A549 (cell line): ENCODE measurements at regions not wholly inside any gene's neighbourhood (a gene's known extent, or its start where the extent isn't known, plus 50 kb on each side); places are given as distances from the start of the nearest gene placed in this dataset.

ENCODE experiments used
- ATAC-seq, 2 experiments: fragments of 200-7000 bp in 1 of 2; fragments of >200 bp in 1 of 2; cut with Nextera tagmentation in 1 of 2; cut with Tn5 transposase in 1 of 2; 3 replicates each; pipeline versions ENCODE4 v1.8.0 to v1.9.1; 2018 to 2020; ENCODE audit warnings: mild to moderate bottlenecking in 1 of 2, moderate library complexity in 1 of 2
- CTCF ChIA-PET: fragments of 300-600 bp; sonication (Branson Sonifier 250); formaldehyde crosslinking; extraction: SDS; loops from one replicate; lab custom pipeline; 2021; ENCODE audit warnings: antibody characterized with exemption, inconsistent platforms; lab: Yijun Ruan, JAX
- POLR2A ChIA-PET: fragments of 350-600 bp; formaldehyde crosslinking; extraction: SDS; loops from one replicate; lab custom pipeline; 2021; ENCODE audit warnings: antibody characterized with exemption, inconsistent platforms; lab: Yijun Ruan, JAX
- DNase-seq, 2 experiments: peaks; one replicate each; pipeline versions ENCODE4 v3.0.0 to v3.0.0-alpha.2; 2011 to 2016; ENCODE audit warnings: low read depth in 1 of 2, low spot score in 1 of 2
- FAIRE-seq: peaks from 2 replicates; lab custom pipeline; 2011; peaks lifted over from hg19 to GRCh38; lab: Jason Lieb, UNC
- H3K27ac ChIP-seq, 2 experiments: fragments of >200 bp; sonication (Bioruptor Twin); formaldehyde crosslinking; 3 replicates each; pipeline ENCODE4 v1.5.1; 2016 to 2017
- H3K4me1 ChIP-seq: fragments of >200 bp; sonication (Bioruptor Twin); formaldehyde crosslinking; 3 replicates; pipeline ENCODE4 v1.6.1; 2016
- H3K4me2 ChIP-seq: fragments of >200 bp; sonication (Bioruptor Twin); formaldehyde crosslinking; 3 replicates; pipeline ENCODE4 v1.6.1; 2016
- H3K4me3 ChIP-seq: fragments of >200 bp; sonication (Bioruptor Twin); formaldehyde crosslinking; 3 replicates; pipeline ENCODE4 v1.5.1; 2016
- H3K9me3 ChIP-seq: fragments of >200 bp; sonication (Bioruptor Twin); formaldehyde crosslinking; 3 replicates; pipeline ENCODE4 v1.6.1; 2016
- CBX2 ChIP-seq: fragments of 200-600 bp; sonication (generic); IDR thresholded peaks from 2 replicates; pipeline ENCODE4 v1.6.1; 2016; ENCODE audit warnings: low read depth, mild to moderate bottlenecking, borderline replicate concordance
- CEBPB ChIP-seq, 2 experiments: fragments of >200 bp in 1 of 2; sonication (Bioruptor Twin) in 1 of 2; formaldehyde crosslinking in 1 of 2; IDR thresholded peaks; 2 replicates each; pipeline ENCODE4 v1.6.1; 2012 to 2016
- CHD4 ChIP-seq: fragments of 200-600 bp; sonication (generic); IDR thresholded peaks from 2 replicates; pipeline ENCODE4 v1.6.1; 2016; ENCODE audit warnings: antibody characterized with exemption, mild to moderate bottlenecking, borderline replicate concordance
- GATA3 ChIP-seq: IDR thresholded peaks from 2 replicates; pipeline ENCODE4 v1.6.1; 2012; ENCODE audit warnings: borderline replicate concordance
- NR3C1 ChIP-seq: fragments of >200 bp; sonication (Bioruptor Twin); formaldehyde crosslinking; IDR thresholded peaks from 3 replicates; pipeline ENCODE4 v1.6.1; 2017
- POLR2A ChIP-seq: IDR thresholded peaks from 2 replicates; pipeline ENCODE4 v1.6.1; 2012; ENCODE audit warnings: mild to moderate bottlenecking, low read length
- RAD21 ChIP-seq, 2 experiments: fragments of >200 bp in 1 of 2; sonication (Bioruptor Twin) in 1 of 2; formaldehyde crosslinking in 1 of 2; IDR thresholded peaks in 1 of 2; conservative IDR thresholded peaks in 1 of 2; 2 replicates in 1 of 2; 3 replicates in 1 of 2; pipeline ENCODE4 v1.6.1; 2012 to 2018; ENCODE audit warnings: inconsistent platforms in 1 of 2
- RNF2 ChIP-seq: fragments of 200-600 bp; sonication (generic); IDR thresholded peaks from 2 replicates; pipeline ENCODE4 v1.6.1; 2016; ENCODE audit warnings: low read depth, mild to moderate bottlenecking, antibody characterized with exemption, moderate library complexity, borderline replicate concordance
- SMC3 ChIP-seq: fragments of >200 bp; sonication (Bioruptor Twin); formaldehyde crosslinking; IDR thresholded peaks from 3 replicates; pipeline ENCODE4 v1.6.1; 2018; ENCODE audit warnings: inconsistent platforms
- TP53 ChIP-seq: fragments of 250-450 bp; sonication (Bioruptor Pico); IDR thresholded peaks from 2 replicates; pipeline ENCODE4 v1.5.0; 2021; ENCODE audit warnings: mild to moderate bottlenecking, moderate library complexity
- WGBS: methylation state at CpG from one replicate; pipeline ENCODE4 v1.1.6; 2017; ENCODE audit errors: missing lambda C conversion rate; 5-methylcytosine and 5-hydroxymethylcytosine counted together
- TF ChIP-seq, protein P1 (sequence below): fragments of 250-450 bp; sonication (Bioruptor Pico); IDR thresholded peaks from 2 replicates; pipeline ENCODE4 v1.5.0; 2020; ENCODE audit warnings: low read depth, mild to moderate bottlenecking, moderate library complexity
- TF ChIP-seq, protein P2 (sequence below): fragments of 200-600 bp; sonication (generic); IDR thresholded peaks from 2 replicates; pipeline ENCODE4 v1.6.1; 2016; ENCODE audit warnings: antibody characterized with exemption, mild to moderate bottlenecking, moderate library complexity
- TF ChIP-seq, protein P3 (sequence below): fragments of >200 bp; sonication (Bioruptor Twin); formaldehyde crosslinking; IDR thresholded peaks from 3 replicates; pipeline ENCODE4 v1.5.1; 2016
- TF ChIP-seq, protein P4 (sequence below): fragments of >200 bp; sonication (Bioruptor Twin); formaldehyde crosslinking; IDR thresholded peaks from 3 replicates; pipeline ENCODE4 v1.6.1; 2016

DNA sequence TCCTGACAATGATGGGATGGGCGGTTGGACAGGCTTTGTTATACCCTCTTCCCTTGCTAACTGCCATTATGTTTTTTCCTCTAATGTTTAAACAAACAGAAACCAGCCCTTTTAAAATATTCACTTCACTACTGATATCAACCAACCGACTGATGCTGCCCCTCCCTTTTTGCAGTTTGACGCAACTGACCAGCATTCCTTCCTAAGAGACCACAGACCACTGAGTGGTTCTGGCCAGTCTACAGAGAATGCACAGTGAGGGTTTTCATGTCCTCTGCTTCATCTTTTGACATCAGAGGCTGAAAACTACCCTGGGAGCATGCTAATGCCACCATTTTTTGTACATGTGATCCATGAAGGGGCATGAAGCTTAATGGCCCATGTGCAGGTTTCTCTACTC is 85.3 kb downstream of the CYP26B1 start:
- FAIRE-seq (no peak), DNase-seq (no peak), ATAC-seq (no peak)
- ChIA-PET CTCF (interaction anchor here (1.4 to 1.9 kb wide), 2 partner anchors 53 to 88 kb away, joined by 4 to 5 read pairs; no protein-coding TSS in a partner anchor), POLR2A (no interaction called here)
- WGBS, result 73% methylated on average over 3 of the region's 3 CpGs
- Histone ChIP-seq H3K4me3 (no peak overlapping the region), H3K4me2 (no peak overlapping the region), H3K27ac (no peak overlapping the region), H3K9me3 (no peaks in the 10 kb centered on the region), H3K4me1 (no peaks in the 10 kb centered on the region)
- TF ChIP-seq SMC3 (no peak), RAD21 (conservative IDR thresholded peaks at IDR 0.05 in 1 of 2, IDR thresholded peaks at IDR 0.05 in 1 of 2) (no peak)
- TF ChIP-seq, protein P1, sequence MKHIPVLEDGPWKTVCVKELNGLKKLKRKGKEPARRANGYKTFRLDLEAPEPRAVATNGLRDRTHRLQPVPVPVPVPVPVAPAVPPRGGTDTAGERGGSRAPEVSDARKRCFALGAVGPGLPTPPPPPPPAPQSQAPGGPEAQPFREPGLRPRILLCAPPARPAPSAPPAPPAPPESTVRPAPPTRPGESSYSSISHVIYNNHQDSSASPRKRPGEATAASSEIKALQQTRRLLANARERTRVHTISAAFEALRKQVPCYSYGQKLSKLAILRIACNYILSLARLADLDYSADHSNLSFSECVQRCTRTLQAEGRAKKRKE (CRISPR knock-in tag), result no peak

DNA sequence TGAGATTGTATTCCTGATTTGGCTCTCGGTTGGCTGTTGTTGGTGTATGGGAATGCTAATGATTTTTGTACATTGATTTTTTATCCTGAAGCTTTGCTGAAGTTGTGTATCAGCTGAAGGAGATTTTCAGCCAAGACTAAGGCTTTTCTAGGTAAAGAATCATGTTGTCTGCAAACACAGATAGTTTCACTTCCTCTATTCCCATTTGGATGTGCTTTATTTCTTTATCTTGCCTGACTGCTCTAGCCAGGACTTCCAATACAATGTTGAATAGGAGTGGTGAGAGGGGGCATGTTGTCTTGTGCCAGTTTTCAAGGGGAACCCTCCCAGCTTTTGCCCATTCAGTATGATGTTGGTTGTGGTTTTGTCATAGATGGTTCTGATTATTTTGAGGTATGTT is 90.4 kb downstream of the CYP26B1 start:
- FAIRE-seq, result no peak

More for the DNA sequence above, 90.4 kb downstream of the CYP26B1 start:
- Histone ChIP-seq H3K27ac (no peak overlapping the region), H3K4me2 (no peak overlapping the region), H3K4me3 (no peak overlapping the region), H3K9me3 (0 out of 3 replicates have a peak, but pooled peaks cover 2% of the 10 kb centered on the region), H3K4me1 (no peaks in the 10 kb centered on the region)
- DNase-seq (no peak), ATAC-seq (no peak)
- TF ChIP-seq NR3C1 (no peak), RNF2 (no peak), GATA3 (no peak), CBX2 (no peak), TP53 (CRISPR knock-in tag) (no peak), POLR2A (no peak), RAD21 (conservative IDR thresholded peaks at IDR 0.05 in 1 of 2, IDR thresholded peaks at IDR 0.05 in 1 of 2) (no peak), CHD4 (no peak), CEBPB (IDR thresholded peaks at IDR 0.05) (no peak)
- TF ChIP-seq, protein P2, sequence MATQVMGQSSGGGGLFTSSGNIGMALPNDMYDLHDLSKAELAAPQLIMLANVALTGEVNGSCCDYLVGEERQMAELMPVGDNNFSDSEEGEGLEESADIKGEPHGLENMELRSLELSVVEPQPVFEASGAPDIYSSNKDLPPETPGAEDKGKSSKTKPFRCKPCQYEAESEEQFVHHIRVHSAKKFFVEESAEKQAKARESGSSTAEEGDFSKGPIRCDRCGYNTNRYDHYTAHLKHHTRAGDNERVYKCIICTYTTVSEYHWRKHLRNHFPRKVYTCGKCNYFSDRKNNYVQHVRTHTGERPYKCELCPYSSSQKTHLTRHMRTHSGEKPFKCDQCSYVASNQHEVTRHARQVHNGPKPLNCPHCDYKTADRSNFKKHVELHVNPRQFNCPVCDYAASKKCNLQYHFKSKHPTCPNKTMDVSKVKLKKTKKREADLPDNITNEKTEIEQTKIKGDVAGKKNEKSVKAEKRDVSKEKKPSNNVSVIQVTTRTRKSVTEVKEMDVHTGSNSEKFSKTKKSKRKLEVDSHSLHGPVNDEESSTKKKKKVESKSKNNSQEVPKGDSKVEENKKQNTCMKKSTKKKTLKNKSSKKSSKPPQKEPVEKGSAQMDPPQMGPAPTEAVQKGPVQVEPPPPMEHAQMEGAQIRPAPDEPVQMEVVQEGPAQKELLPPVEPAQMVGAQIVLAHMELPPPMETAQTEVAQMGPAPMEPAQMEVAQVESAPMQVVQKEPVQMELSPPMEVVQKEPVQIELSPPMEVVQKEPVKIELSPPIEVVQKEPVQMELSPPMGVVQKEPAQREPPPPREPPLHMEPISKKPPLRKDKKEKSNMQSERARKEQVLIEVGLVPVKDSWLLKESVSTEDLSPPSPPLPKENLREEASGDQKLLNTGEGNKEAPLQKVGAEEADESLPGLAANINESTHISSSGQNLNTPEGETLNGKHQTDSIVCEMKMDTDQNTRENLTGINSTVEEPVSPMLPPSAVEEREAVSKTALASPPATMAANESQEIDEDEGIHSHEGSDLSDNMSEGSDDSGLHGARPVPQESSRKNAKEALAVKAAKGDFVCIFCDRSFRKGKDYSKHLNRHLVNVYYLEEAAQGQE, result no peak
- TF ChIP-seq, protein P3, sequence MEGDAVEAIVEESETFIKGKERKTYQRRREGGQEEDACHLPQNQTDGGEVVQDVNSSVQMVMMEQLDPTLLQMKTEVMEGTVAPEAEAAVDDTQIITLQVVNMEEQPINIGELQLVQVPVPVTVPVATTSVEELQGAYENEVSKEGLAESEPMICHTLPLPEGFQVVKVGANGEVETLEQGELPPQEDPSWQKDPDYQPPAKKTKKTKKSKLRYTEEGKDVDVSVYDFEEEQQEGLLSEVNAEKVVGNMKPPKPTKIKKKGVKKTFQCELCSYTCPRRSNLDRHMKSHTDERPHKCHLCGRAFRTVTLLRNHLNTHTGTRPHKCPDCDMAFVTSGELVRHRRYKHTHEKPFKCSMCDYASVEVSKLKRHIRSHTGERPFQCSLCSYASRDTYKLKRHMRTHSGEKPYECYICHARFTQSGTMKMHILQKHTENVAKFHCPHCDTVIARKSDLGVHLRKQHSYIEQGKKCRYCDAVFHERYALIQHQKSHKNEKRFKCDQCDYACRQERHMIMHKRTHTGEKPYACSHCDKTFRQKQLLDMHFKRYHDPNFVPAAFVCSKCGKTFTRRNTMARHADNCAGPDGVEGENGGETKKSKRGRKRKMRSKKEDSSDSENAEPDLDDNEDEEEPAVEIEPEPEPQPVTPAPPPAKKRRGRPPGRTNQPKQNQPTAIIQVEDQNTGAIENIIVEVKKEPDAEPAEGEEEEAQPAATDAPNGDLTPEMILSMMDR, result no peak
- TF ChIP-seq, protein P4, sequence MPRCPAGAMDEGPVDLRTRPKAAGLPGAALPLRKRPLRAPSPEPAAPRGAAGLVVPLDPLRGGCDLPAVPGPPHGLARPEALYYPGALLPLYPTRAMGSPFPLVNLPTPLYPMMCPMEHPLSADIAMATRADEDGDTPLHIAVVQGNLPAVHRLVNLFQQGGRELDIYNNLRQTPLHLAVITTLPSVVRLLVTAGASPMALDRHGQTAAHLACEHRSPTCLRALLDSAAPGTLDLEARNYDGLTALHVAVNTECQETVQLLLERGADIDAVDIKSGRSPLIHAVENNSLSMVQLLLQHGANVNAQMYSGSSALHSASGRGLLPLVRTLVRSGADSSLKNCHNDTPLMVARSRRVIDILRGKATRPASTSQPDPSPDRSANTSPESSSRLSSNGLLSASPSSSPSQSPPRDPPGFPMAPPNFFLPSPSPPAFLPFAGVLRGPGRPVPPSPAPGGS, result no peak
- ChIA-PET POLR2A (no interaction called here), CTCF (interaction anchor here (0.7 to 1.8 kb wide), 4 partner anchors 27 to 116 kb away, joined by 3 to 6 read pairs (median 4); no protein-coding TSS in a partner anchor)
- 9% methylated on average over 1 of the region's 1 CpG for WGBS
